Type B pancreatic cell (in vitro differentiated cells): ENCODE measurements at regions not wholly inside any gene's neighbourhood (a gene's known extent, or its start where the extent isn't known, plus 50 kb on each side); places are given as distances from the start of the nearest gene placed in this dataset.

Experiments used
- DNase-seq: peaks from one replicate; pipeline ENCODE4 v3.0.0; 2021; ENCODE audit warnings: mixed read lengths; ENCODE audit not compliant: unreplicated experiment; ENCODE audit errors: extremely low spot score
- H3K27ac Mint-ChIP-seq: 2 replicates; pipeline ENCODE4 v1.8.0; 2021; ENCODE audit warnings: mild to moderate bottlenecking, mixed read lengths
- H3K27me3 Mint-ChIP-seq: 2 replicates; pipeline ENCODE4 v1.8.0; 2021; ENCODE audit warnings: mixed read lengths
- H3K36me3 Mint-ChIP-seq: 2 replicates; pipeline ENCODE4 v1.8.0; 2021; ENCODE audit warnings: mixed read lengths
- H3K4me1 Mint-ChIP-seq: one replicate; pipeline ENCODE4 v1.8.0; 2021; ENCODE audit warnings: mixed read lengths; ENCODE audit not compliant: unreplicated experiment
- H3K4me3 Mint-ChIP-seq: 2 replicates; pipeline ENCODE4 v1.8.0; 2021; ENCODE audit warnings: mild to moderate bottlenecking, mixed read lengths
- H3K9me3 Mint-ChIP-seq: 2 replicates; pipeline ENCODE4 v1.8.0; 2021; ENCODE audit warnings: mixed read lengths
- TF ChIP-seq, protein P1 (sequence below): fragments of 200-600 bp; sonication (generic); conservative IDR thresholded peaks from 2 replicates; pipeline ENCODE4 v1.5.0; 2021; ENCODE audit warnings: antibody characterized with exemption, mild to moderate bottlenecking

DNA sequence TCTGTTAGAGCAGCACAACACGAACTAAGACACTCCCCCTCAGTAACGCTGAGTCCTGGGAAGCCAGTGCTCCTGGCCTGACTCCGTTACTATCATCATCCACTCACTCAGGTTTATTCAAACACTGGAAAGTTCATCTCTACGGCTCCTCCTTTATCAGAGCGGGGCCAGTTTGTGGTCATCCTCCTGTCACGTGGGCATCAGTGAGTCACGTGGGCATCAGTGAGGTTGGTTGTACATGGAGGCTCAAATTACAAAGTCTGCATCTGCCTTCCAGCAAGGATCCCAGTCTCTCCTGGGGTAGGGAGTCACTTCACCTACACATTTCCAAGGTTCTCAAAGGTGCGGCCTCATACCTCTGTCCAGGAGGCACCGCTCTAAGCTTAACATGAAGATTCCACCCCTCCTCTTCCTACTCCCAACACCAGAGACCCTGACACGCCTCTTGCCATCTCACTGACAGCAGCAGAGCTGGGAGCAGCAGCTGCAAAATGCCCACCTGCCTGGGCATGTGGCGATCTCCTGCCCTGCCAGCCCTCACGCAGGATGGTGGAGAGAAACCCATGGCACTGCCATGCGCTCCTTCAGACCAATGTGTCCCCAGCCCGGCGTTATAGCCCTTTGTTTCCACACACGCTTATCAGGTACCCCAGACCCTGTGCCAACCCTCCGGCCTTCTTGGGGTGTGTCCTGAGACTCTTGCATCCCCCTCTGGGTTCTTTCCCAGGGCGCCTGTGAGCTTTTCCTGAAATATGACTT, 99.2 kb upstream of the PTPRM start:
- no peak for DNase-seq
- Mint-ChIP-seq H3K27me3 (no peaks in the 10 kb centered on the region), H3K4me3 (no peak overlapping the region), H3K4me1 (peaks cover 10% of the 10 kb centered on the region), H3K36me3 (no peaks in the 10 kb centered on the region), H3K27ac (no peak overlapping the region), H3K9me3 (no peaks in the 10 kb centered on the region)
- TF ChIP-seq, protein P1, sequence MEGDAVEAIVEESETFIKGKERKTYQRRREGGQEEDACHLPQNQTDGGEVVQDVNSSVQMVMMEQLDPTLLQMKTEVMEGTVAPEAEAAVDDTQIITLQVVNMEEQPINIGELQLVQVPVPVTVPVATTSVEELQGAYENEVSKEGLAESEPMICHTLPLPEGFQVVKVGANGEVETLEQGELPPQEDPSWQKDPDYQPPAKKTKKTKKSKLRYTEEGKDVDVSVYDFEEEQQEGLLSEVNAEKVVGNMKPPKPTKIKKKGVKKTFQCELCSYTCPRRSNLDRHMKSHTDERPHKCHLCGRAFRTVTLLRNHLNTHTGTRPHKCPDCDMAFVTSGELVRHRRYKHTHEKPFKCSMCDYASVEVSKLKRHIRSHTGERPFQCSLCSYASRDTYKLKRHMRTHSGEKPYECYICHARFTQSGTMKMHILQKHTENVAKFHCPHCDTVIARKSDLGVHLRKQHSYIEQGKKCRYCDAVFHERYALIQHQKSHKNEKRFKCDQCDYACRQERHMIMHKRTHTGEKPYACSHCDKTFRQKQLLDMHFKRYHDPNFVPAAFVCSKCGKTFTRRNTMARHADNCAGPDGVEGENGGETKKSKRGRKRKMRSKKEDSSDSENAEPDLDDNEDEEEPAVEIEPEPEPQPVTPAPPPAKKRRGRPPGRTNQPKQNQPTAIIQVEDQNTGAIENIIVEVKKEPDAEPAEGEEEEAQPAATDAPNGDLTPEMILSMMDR, result no peak

- no peak for DNase-seq
- no peaks in the 10 kb centered on the region for H3K9me3 Mint-ChIP-seq
- TF ChIP-seq, protein P1, result no peak
- no peak overlapping the region for H3K4me3 Mint-ChIP-seq
- no peak overlapping the region for H3K27ac Mint-ChIP-seq
- H3K27me3 Mint-ChIP-seq, result no peaks in the 10 kb centered on the region
- H3K4me1 Mint-ChIP-seq, result peaks cover 10% of the 10 kb centered on the region
- no peaks in the 10 kb centered on the region for H3K36me3 Mint-ChIP-seq
Observed at GRCh38 chr18:7470101-7470500, 97.0 kb upstream of the PTPRM start.

DNA sequence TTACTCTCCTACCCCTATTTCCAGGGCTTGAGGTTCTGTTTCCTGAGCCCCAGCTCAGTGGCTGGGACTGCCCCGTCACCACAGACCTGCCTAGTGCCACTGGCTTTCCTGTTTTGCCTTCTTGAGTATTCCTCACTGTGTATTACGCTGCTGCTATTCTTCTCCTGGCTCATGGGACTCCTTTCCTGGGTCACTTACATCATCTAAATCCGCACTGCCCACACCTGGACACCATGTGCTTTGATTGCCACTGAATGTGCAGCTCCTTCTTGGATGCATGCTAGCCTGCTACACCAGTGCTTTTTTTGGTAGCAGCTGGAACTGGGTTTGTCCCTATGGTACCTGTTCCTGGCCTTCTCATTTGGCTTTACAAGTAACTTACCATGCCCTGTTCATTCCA, 96.6 kb upstream of the PTPRM start:
- no peaks in the 10 kb centered on the region for H3K36me3 Mint-ChIP-seq
- H3K27me3 Mint-ChIP-seq, result no peaks in the 10 kb centered on the region
- DNase-seq, result no peak
- H3K27ac Mint-ChIP-seq, result no peak overlapping the region
- TF ChIP-seq, protein P1, result no peak
- peaks cover 10% of the 10 kb centered on the region for H3K4me1 Mint-ChIP-seq
- H3K9me3 Mint-ChIP-seq, result no peaks in the 10 kb centered on the region
- no peak overlapping the region for H3K4me3 Mint-ChIP-seq

DNA sequence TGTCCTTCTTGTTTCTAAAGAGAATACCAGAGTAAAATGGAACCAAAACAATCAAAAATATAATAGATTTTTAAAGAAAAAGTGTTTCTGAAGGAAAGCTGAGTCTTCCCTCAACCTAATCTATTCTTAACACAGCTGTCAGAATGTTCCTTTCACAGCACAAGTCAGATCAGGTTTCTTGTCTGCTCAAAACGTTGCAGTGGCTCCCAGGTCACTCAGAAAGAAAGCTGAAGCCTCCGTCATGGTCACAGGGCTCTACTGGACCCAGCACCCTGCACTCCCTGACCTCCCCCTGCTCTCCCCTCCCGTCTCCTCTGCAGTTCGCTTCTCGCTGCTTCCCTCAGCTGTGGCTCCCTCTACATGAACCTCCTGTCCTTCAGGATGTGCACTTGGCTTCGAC, 90.7 kb upstream of the PTPRM start:
- TF ChIP-seq, protein P1, result no peak
- no peak overlapping the region for H3K4me3 Mint-ChIP-seq
- no peak overlapping the region for H3K27ac Mint-ChIP-seq

GRCh38 chr18:7479756-7480155, 87.4 kb upstream of the PTPRM start:
- Mint-ChIP-seq H3K27me3 (peaks cover 1% of the 10 kb centered on the region), H3K4me1 (peaks cover 5% of the 10 kb centered on the region), H3K9me3 (no peaks in the 10 kb centered on the region), H3K4me3 (no peak overlapping the region), H3K36me3 (no peaks in the 10 kb centered on the region), H3K27ac (no peak overlapping the region)
- TF ChIP-seq, protein P1, result no peak
- no peak for DNase-seq

More for the DNA sequence above, 90.7 kb upstream of the PTPRM start:
- Mint-ChIP-seq H3K9me3 (no peaks in the 10 kb centered on the region), H3K27me3 (no peaks in the 10 kb centered on the region), H3K36me3 (no peaks in the 10 kb centered on the region), H3K4me1 (peaks cover 5% of the 10 kb centered on the region)
- DNase-seq, result no peak

DNA sequence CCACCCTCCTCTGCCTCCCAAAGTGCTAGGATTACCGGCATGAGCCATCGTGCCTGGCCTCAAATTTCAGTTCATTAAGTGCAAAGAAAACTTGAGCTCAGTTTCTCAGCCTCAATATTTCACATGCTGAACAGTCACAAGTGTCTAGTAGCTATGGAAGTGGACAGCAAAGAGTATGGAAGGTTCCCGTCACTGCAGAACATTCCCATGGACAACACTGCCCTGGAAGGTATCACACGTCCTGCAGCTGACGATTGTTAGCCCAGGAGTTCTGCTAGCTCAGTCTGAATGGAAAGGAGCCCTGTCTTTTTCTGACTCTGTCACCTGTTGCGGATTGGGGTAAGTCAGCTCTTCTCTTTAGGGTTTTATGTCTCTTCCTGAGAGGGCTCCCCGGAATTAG, 86.2 kb upstream of the PTPRM start:
- no peak overlapping the region for H3K4me3 Mint-ChIP-seq
- H3K36me3 Mint-ChIP-seq, result no peaks in the 10 kb centered on the region
- no peak for DNase-seq
- H3K9me3 Mint-ChIP-seq, result no peaks in the 10 kb centered on the region
- no peak overlapping the region for H3K27ac Mint-ChIP-seq
- peaks cover under 1% of the 10 kb centered on the region for H3K4me1 Mint-ChIP-seq
- TF ChIP-seq, protein P1, result no peak
- H3K27me3 Mint-ChIP-seq, result peaks cover 2% of the 10 kb centered on the region
